ENCODE measurements at regions not wholly inside any gene's neighbourhood (a gene's known extent, or its start where the extent isn't known, plus 50 kb on each side); places are given as distances from the start of the nearest gene placed in this dataset.

DNA sequence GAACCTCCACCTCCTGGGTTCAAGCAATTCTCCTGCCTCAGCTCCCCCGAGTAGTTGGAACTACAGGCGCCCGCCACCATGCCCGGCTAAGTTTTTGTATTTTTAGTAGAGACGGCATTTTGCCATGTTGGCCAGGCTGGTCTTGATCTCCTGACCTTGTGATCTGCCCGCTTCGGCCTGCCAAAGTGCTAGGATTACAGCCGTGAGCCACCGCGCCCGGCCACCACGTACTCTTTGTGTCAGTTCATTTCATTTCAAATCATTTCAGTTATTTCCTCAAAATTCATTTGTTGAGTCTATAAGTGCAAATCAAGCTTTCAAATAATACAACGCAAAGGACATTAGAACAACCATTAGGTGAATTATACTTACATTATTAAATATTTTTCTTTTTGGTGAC lies 943.8 kb downstream of the TYW1 start:
- Histone ChIP-seq H3K4me1 (peaks cover 5% of the 10 kb centered on the region), H3K27me3 (ENCODE audit: low read depth) (no peaks in the 10 kb centered on the region), H3K9me3 (no peaks in the 10 kb centered on the region), H3K4me3 (no peak overlapping the region), H3K27ac (no peak overlapping the region), H3K36me3 (no peaks in the 10 kb centered on the region)
- DNase-seq = no peak
- ATAC-seq = no peak
- TF ChIP-seq, protein P1, sequence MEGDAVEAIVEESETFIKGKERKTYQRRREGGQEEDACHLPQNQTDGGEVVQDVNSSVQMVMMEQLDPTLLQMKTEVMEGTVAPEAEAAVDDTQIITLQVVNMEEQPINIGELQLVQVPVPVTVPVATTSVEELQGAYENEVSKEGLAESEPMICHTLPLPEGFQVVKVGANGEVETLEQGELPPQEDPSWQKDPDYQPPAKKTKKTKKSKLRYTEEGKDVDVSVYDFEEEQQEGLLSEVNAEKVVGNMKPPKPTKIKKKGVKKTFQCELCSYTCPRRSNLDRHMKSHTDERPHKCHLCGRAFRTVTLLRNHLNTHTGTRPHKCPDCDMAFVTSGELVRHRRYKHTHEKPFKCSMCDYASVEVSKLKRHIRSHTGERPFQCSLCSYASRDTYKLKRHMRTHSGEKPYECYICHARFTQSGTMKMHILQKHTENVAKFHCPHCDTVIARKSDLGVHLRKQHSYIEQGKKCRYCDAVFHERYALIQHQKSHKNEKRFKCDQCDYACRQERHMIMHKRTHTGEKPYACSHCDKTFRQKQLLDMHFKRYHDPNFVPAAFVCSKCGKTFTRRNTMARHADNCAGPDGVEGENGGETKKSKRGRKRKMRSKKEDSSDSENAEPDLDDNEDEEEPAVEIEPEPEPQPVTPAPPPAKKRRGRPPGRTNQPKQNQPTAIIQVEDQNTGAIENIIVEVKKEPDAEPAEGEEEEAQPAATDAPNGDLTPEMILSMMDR (IDR thresholded peaks at IDR 0.05) = no peak
- intact Hi-C loops (cut with DNase I) = no loop called here

DNA sequence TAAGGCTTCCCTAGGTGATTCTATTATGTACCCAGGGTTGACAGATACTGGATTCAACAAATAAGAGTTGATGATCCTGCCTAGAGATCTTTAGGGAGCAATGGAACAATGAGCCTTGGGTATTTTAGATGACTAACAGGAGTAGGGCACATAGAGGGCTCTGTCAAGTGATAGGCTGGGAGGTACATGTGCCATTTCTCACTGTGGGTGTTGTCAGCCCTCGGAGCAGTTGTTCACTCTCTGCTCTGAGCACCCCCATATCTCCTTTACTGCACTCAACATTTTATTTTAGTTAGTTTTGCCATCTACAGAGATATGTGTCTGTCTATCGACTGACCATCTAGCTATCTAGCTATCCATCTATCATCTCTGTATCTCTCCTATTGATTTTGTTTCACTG lies 950.6 kb downstream of the TYW1 start:
- intact Hi-C loops (cut with DNase I) = no loop called here
- H3K27ac ChIP-seq = no peak overlapping the region
- no peaks in the 10 kb centered on the region for H3K27me3 ChIP-seq (ENCODE audit: low read depth)
- H3K9me3 ChIP-seq = no peaks in the 10 kb centered on the region
- no peaks in the 10 kb centered on the region for H3K4me1 ChIP-seq
- TF ChIP-seq, protein P1 (IDR thresholded peaks at IDR 0.05) = no peak
- DNase-seq (no peak), ATAC-seq (no peak)
- H3K4me3 ChIP-seq = no peak overlapping the region
- no peaks in the 10 kb centered on the region for H3K36me3 ChIP-seq

DNA sequence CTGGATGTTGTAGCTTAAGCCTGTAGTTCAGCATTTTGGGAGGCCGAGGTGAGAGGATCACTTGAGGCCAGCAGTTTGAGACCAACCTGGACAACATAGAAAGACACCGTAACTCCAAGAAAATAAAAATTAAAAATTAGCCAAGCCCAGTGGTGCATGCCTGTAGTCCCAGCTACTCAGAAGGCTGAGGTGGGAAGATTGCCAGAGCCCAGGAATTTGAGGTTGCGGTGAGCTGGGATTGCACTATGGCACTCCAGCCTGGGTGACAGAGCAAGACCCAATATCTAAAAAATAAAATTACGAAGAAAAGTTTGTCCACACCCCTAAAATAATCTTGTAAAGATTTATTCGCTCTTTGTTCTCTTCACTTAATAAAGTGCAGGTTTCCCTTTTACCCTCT lies 951.0 kb downstream of the TYW1 start:
- Histone ChIP-seq H3K4me1 (no peaks in the 10 kb centered on the region), H3K36me3 (no peaks in the 10 kb centered on the region), H3K9me3 (no peaks in the 10 kb centered on the region), H3K27ac (no peak overlapping the region), H3K27me3 (ENCODE audit: low read depth) (no peaks in the 10 kb centered on the region), H3K4me3 (no peak overlapping the region)
- DNase-seq (no peak), ATAC-seq (no peak)
- intact Hi-C loops (cut with DNase I) = no loop called here
- TF ChIP-seq, protein P1 (IDR thresholded peaks at IDR 0.05) = no peak

DNA sequence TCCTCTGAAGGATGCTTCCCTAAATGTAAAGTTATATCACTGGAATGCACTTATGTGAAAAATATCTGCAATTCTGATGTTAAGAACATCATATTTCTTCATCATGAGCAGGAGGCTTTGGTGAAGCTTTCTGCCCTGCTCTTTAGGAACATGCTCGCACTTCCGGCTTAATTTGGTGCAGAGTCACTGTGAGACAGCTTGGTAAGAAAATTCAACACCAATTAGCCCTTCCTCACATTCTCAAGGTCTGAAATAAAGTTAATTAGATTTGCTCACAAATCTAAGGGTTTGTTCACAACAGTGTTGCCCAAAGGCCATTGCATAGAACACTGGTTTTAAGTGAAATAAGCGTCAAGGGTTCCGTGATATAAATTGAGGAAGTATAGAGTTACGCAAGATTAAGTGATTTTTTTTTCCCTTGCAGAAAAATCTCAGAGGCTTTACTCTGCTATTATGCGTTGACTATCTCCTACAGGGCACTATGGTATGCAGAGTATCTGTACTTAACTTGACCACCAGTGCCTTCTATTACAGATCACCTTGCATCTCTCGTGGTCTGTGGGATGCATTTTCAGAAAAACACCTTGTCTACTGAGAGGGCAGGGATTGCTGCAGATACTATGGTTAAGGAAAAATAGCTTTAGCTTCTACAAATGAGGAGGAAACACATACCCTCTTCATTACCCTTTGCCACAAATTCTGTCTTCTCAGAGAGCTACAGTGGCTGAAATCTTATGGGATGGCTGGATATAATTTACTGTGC lies 953.9 kb downstream of the TYW1 start:
- no peak for DNase-seq
- Histone ChIP-seq H3K9me3 (no peaks in the 10 kb centered on the region), H3K36me3 (no peaks in the 10 kb centered on the region), H3K27ac (no peak overlapping the region), H3K4me3 (no peak overlapping the region), H3K4me1 (no peaks in the 10 kb centered on the region), H3K27me3 (ENCODE audit: low read depth) (no peaks in the 10 kb centered on the region)
- intact Hi-C loops (cut with DNase I) = no loop called here
- ATAC-seq = no peak
- TF ChIP-seq, protein P1 (IDR thresholded peaks at IDR 0.05) = no peak

DNA sequence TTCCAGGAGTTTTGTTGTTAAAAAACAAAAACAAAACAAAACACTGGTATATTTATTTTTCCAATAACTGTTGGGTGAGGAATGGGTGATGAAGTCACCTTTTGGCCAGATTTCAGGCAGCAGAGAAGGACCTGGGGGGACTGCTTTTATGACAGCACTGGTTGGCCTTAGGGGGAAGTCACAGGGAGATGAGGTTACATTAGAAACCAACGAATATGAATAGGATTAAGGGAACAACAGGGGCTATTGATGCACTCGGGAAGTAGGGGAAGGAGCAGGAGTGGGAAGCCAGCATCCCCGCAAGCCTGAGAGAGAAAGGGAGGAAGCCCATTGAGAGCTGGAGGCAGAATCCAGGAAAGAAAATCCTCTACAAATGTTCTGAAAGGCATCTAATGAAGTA lies 958.4 kb downstream of the TYW1 start:
- Histone ChIP-seq H3K27ac (no peak overlapping the region), H3K4me3 (no peak overlapping the region), H3K27me3 (ENCODE audit: low read depth) (no peaks in the 10 kb centered on the region), H3K4me1 (no peaks in the 10 kb centered on the region), H3K9me3 (no peaks in the 10 kb centered on the region), H3K36me3 (no peaks in the 10 kb centered on the region)
- intact Hi-C loops (cut with DNase I) = no loop called here
- TF ChIP-seq, protein P1 (IDR thresholded peaks at IDR 0.05) = no peak
- DNase-seq = no peak
- ATAC-seq = no peak

All from lower lobe of right lung (tissue), 2 donors.